Neural progenitor cell (in vitro differentiated cells): ENCODE measurements at regions not wholly inside any gene's neighbourhood (a gene's known extent, or its start where the extent isn't known, plus 50 kb on each side); places are given as distances from the start of the nearest gene placed in this dataset.

Source experiments
- DNase-seq: peaks from one replicate; pipeline ENCODE4 v3.0.0-alpha.2; 2016; ENCODE audit warnings: low spot score
- H2AFZ ChIP-seq: fragments of 200-600 bp; sonication (generic); replicated peaks from 2 replicates; pipeline ENCODE4 v1.6.1; 2016; ENCODE audit warnings: antibody characterized with exemption
- H3F3A ChIP-seq: fragments of 200-600 bp; sonication (generic); 2 replicates; pipeline ENCODE4 v1.6.1; 2016; ENCODE audit warnings: antibody characterized with exemption, low read depth
- H3K27ac ChIP-seq: fragments of 200-600 bp; sonication (generic); 2 replicates; pipeline ENCODE4 v1.5.1; 2016; ENCODE audit warnings: mild to moderate bottlenecking
- H3K27me3 ChIP-seq: fragments of 200-600 bp; sonication (generic); 2 replicates; pipeline ENCODE4 v1.6.1; 2016; ENCODE audit warnings: mild to moderate bottlenecking, moderate library complexity
- H3K36me3 ChIP-seq: fragments of 200-600 bp; sonication (generic); 2 replicates; pipeline ENCODE4 v1.5.1; 2016
- H3K4me1 ChIP-seq: fragments of 200-600 bp; sonication (generic); 2 replicates; pipeline ENCODE4 v1.6.1; 2016; ENCODE audit warnings: mixed run types
- H3K4me2 ChIP-seq: fragments of 200-600 bp; sonication (generic); 2 replicates; pipeline ENCODE4 v1.6.1; 2016
- H3K4me3 ChIP-seq: fragments of 200-600 bp; sonication (generic); 2 replicates; pipeline ENCODE4 v1.5.1; 2016
- H3K79me2 ChIP-seq: fragments of 200-600 bp; sonication (generic); 2 replicates; pipeline ENCODE4 v1.6.1; 2016; ENCODE audit warnings: low read depth
- H3K9ac ChIP-seq: fragments of 200-600 bp; sonication (generic); 2 replicates; pipeline ENCODE4 v1.6.1; 2016
- H3K9me3 ChIP-seq: fragments of 200-600 bp; sonication (generic); 2 replicates; pipeline ENCODE4 v1.5.1; 2016; ENCODE audit warnings: low read depth
- H4K20me1 ChIP-seq: fragments of 200-600 bp; sonication (generic); 2 replicates; pipeline ENCODE4 v1.6.1; 2016; ENCODE audit warnings: low read depth
- H3K27ac Mint-ChIP-seq: 3 replicates; pipeline ENCODE4 v1.8.0; 2021; ENCODE audit warnings: mixed read lengths
- H3K27me3 Mint-ChIP-seq: 2 replicates; pipeline ENCODE4 v1.8.0; 2022; ENCODE audit warnings: low read depth, mild to moderate bottlenecking, inconsistent platforms, moderate library complexity, mixed read lengths; ENCODE audit not compliant: insufficient read depth
- H3K36me3 Mint-ChIP-seq: 3 replicates; pipeline ENCODE4 v1.8.0; 2021; ENCODE audit warnings: mixed read lengths
- H3K4me1 Mint-ChIP-seq: 3 replicates; pipeline ENCODE4 v1.8.0; 2021; ENCODE audit warnings: mixed read lengths
- H3K4me3 Mint-ChIP-seq: 3 replicates; pipeline ENCODE4 v1.8.0; 2021; ENCODE audit warnings: mild to moderate bottlenecking, moderate library complexity, mixed read lengths
- H3K9me3 Mint-ChIP-seq: 3 replicates; pipeline ENCODE4 v1.8.0; 2020; ENCODE audit warnings: mixed read lengths
- CTCF ChIP-seq: fragments of 200-600 bp; sonication (generic); IDR thresholded peaks from 2 replicates; pipeline ENCODE4 v1.5.1; 2017; ENCODE audit warnings: antibody characterized with exemption, mild to moderate bottlenecking
- EZH2 ChIP-seq: fragments of 200-600 bp; sonication (generic); IDR thresholded peaks from 2 replicates; pipeline ENCODE4 v1.6.1; 2017; ENCODE audit warnings: antibody characterized with exemption, mild to moderate bottlenecking, moderate library complexity
- EZH2phosphoT487 ChIP-seq: fragments of 200-600 bp; sonication (generic); IDR thresholded peaks from 2 replicates; pipeline ENCODE4 v1.6.1; 2017; ENCODE audit warnings: antibody characterized with exemption

- peaks cover 2% of the 10 kb centered on the region for H3K27me3 Mint-ChIP-seq
- no peaks in the 10 kb centered on the region for H3K9me3 ChIP-seq
- H3K4me1 ChIP-seq = no peaks in the 10 kb centered on the region
- no peak for DNase-seq
- H3K79me2 ChIP-seq = no peaks in the 10 kb centered on the region
- H3K27me3 ChIP-seq = no peaks in the 10 kb centered on the region
- no peak overlapping the region for H3K4me2 ChIP-seq
- no peak overlapping the region for H3K4me3 ChIP-seq
- H3K27ac ChIP-seq = no peak overlapping the region
- H3K27ac Mint-ChIP-seq = no peak overlapping the region
- peaks cover 20% of the 10 kb centered on the region for H3K4me1 Mint-ChIP-seq
- no peaks in the 10 kb centered on the region for H3K9me3 Mint-ChIP-seq
- TF ChIP-seq CTCF = no peak
- no peak for TF ChIP-seq EZH2
- no peak for TF ChIP-seq EZH2phosphoT487
- H3K4me3 Mint-ChIP-seq = no peak overlapping the region
- no peaks in the 10 kb centered on the region for H4K20me1 ChIP-seq
- no peaks in the 10 kb centered on the region for H3F3A ChIP-seq
- no peaks in the 10 kb centered on the region for H3K36me3 Mint-ChIP-seq
- H3K36me3 ChIP-seq = no peaks in the 10 kb centered on the region
- H3K9ac ChIP-seq = no peak overlapping the region
- H2AFZ ChIP-seq = no peak overlapping the region
Measured at GRCh38 chr15:96625256-96625655, 294.8 kb downstream of the NR2F2 start.

GRCh38 chr15:96627031-96627568 lies 296.6 kb downstream of the NR2F2 start:
- H3K27ac ChIP-seq = no peak overlapping the region
- Mint-ChIP-seq H3K36me3 (no peaks in the 10 kb centered on the region), H3K4me3 (no peak overlapping the region), H3K9me3 (no peaks in the 10 kb centered on the region), H3K4me1 (peaks cover 20% of the 10 kb centered on the region), H3K27ac (peak overlapping the region; percentile 48), H3K27me3 (peaks cover 4% of the 10 kb centered on the region)
- no peak for DNase-seq
- no peaks in the 10 kb centered on the region for H3K36me3 ChIP-seq
- H3F3A ChIP-seq = no peaks in the 10 kb centered on the region
- H2AFZ ChIP-seq = no peak overlapping the region
- no peak for TF ChIP-seq CTCF
- no peak for TF ChIP-seq EZH2
- TF ChIP-seq EZH2phosphoT487 = no peak
- H3K79me2 ChIP-seq = no peaks in the 10 kb centered on the region
- H3K4me2 ChIP-seq = no peak overlapping the region
- H3K9me3 ChIP-seq = no peaks in the 10 kb centered on the region
- H3K9ac ChIP-seq = no peak overlapping the region
- H3K27me3 ChIP-seq = no peaks in the 10 kb centered on the region
- no peaks in the 10 kb centered on the region for H4K20me1 ChIP-seq
- H3K4me1 ChIP-seq = peaks cover 8% of the 10 kb centered on the region
- no peak overlapping the region for H3K4me3 ChIP-seq

GRCh38 chr15:96629511-96629910 lies 299.0 kb downstream of the NR2F2 start:
- no peak for DNase-seq
- no peak overlapping the region for H3K9ac ChIP-seq
- H2AFZ ChIP-seq = no peak overlapping the region
- peaks cover 8% of the 10 kb centered on the region for H3K4me1 ChIP-seq
- Mint-ChIP-seq H3K9me3 (no peaks in the 10 kb centered on the region), H3K4me3 (no peak overlapping the region), H3K36me3 (no peaks in the 10 kb centered on the region), H3K4me1 (peaks cover 20% of the 10 kb centered on the region), H3K27me3 (peaks cover 4% of the 10 kb centered on the region), H3K27ac (no peak overlapping the region)
- no peaks in the 10 kb centered on the region for H3K36me3 ChIP-seq
- no peak overlapping the region for H3K27ac ChIP-seq
- H3K4me2 ChIP-seq = no peak overlapping the region
- H3K9me3 ChIP-seq = no peaks in the 10 kb centered on the region
- H3F3A ChIP-seq = peaks cover 3% of the 10 kb centered on the region
- H3K27me3 ChIP-seq = no peaks in the 10 kb centered on the region
- TF ChIP-seq CTCF (no peak), EZH2phosphoT487 (no peak), EZH2 (no peak)
- no peaks in the 10 kb centered on the region for H3K79me2 ChIP-seq
- H4K20me1 ChIP-seq = no peaks in the 10 kb centered on the region
- H3K4me3 ChIP-seq = no peak overlapping the region
